ENCODE measurements at regions not wholly inside any gene's neighbourhood (a gene's known extent, or its start where the extent isn't known, plus 50 kb on each side); places are given as distances from the start of the nearest gene placed in this dataset.

- Histone ChIP-seq H3K4me1 (ENCODE audit: control insufficient read depth in 2 of 2, insufficient read depth in 2 of 2, low read length in 2 of 2) (no peaks in the 10 kb centered on the region), H3K36me3 (ENCODE audit: control insufficient read depth in 2 of 2, insufficient read depth in 2 of 2, low read length in 1 of 2) (no peaks in the 10 kb centered on the region), H3K27me3 (ENCODE audit: control insufficient read depth in 2 of 2, insufficient read depth in 1 of 2, low read length in 1 of 2) (no peaks in the 10 kb centered on the region), H3K9me3 (ENCODE audit: control insufficient read depth in 2 of 2, insufficient read depth in 1 of 2, low read length in 1 of 2) (no peaks in the 10 kb centered on the region), H3K4me3 (ENCODE audit: low read length in 2 of 2) (no peak overlapping the region), H3K27ac (ENCODE audit: low read depth in 1 of 2, low read length in 1 of 2) (no peak overlapping the region)
- 87% methylated on average over 2 of the region's 2 CpGs for WGBS
- no peak for DNase-seq (ENCODE audit: low read depth in 6 of 9, low spot score in 9 of 9)
Measured at GRCh38 chr18:41126541-41127235, 828.3 kb upstream of the PIK3C3 start.

DNA sequence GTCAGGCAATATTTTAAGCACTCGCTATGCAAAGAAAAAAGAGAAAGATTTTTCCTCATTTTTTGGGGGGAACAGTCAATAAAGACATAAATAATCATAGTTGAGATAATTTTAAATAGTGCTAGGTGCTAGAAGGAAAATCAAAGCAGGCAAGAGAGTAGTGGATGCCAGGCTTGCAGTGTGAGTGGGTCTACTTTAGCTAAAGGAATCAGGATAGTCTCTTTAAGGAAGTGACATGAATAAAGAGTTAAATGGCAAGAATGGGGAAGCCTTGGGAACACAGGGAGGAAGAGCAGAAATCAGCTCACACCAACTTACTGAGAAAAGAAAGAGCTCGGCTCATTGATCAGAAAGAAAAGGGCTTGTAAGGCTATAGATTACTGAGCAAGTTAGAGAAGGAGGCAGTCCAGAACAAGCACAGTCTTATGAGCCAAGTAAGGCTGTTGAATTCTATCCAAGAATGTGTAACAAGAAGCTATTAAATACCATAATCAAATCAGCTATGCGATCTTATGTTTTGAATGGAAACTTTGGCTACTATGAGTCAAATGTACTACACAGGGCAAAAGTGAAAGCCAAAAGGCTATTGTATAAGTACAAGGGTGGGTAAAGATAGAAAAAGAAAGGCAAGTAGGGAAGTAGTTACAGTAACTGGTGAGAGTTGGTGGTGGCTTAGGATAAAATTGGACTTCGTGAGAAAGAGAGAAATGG, 833.8 kb upstream of the PIK3C3 start:
- DNase-seq (ENCODE audit: low read depth in 6 of 9, low spot score in 9 of 9), result no peak
- no peaks in the 10 kb centered on the region for H3K36me3 ChIP-seq (ENCODE audit: control insufficient read depth in 2 of 2, insufficient read depth in 2 of 2, low read length in 1 of 2)
- WGBS, result 93% methylated on average over 4 of the region's 4 CpGs
- no peaks in the 10 kb centered on the region for H3K4me1 ChIP-seq (ENCODE audit: control insufficient read depth in 2 of 2, insufficient read depth in 2 of 2, low read length in 2 of 2)
- no peaks in the 10 kb centered on the region for H3K27me3 ChIP-seq (ENCODE audit: control insufficient read depth in 2 of 2, insufficient read depth in 1 of 2, low read length in 1 of 2)
- H3K4me3 ChIP-seq (ENCODE audit: low read length in 2 of 2), result no peak overlapping the region
- H3K27ac ChIP-seq (ENCODE audit: low read depth in 1 of 2, low read length in 1 of 2), result no peak overlapping the region
- no peaks in the 10 kb centered on the region for H3K9me3 ChIP-seq (ENCODE audit: control insufficient read depth in 2 of 2, insufficient read depth in 1 of 2, low read length in 1 of 2)

GRCh38 chr18:41119031-41119430, 836.0 kb upstream of the PIK3C3 start:
- H3K27me3 ChIP-seq (ENCODE audit: control insufficient read depth in 2 of 2, insufficient read depth in 1 of 2, low read length in 1 of 2), result no peaks in the 10 kb centered on the region
- H3K27ac ChIP-seq (ENCODE audit: low read depth in 1 of 2, low read length in 1 of 2), result no peak overlapping the region
- no peaks in the 10 kb centered on the region for H3K36me3 ChIP-seq (ENCODE audit: control insufficient read depth in 2 of 2, insufficient read depth in 2 of 2, low read length in 1 of 2)
- H3K9me3 ChIP-seq (ENCODE audit: control insufficient read depth in 2 of 2, insufficient read depth in 1 of 2, low read length in 1 of 2), result no peaks in the 10 kb centered on the region
- DNase-seq (ENCODE audit: low read depth in 6 of 9, low spot score in 9 of 9), result no peak
- WGBS, result 86% methylated on average over 3 of the region's 3 CpGs
- no peaks in the 10 kb centered on the region for H3K4me1 ChIP-seq (ENCODE audit: control insufficient read depth in 2 of 2, insufficient read depth in 2 of 2, low read length in 2 of 2)
- no peak overlapping the region for H3K4me3 ChIP-seq (ENCODE audit: low read length in 2 of 2)

- Histone ChIP-seq H3K27ac (ENCODE audit: low read depth in 1 of 2, low read length in 1 of 2) (no peak overlapping the region), H3K4me1 (ENCODE audit: control insufficient read depth in 2 of 2, insufficient read depth in 2 of 2, low read length in 2 of 2) (no peaks in the 10 kb centered on the region), H3K27me3 (ENCODE audit: control insufficient read depth in 2 of 2, insufficient read depth in 1 of 2, low read length in 1 of 2) (no peaks in the 10 kb centered on the region), H3K9me3 (ENCODE audit: control insufficient read depth in 2 of 2, insufficient read depth in 1 of 2, low read length in 1 of 2) (peaks cover 0 to 6% of the 10 kb centered on the region in 2 donors), H3K36me3 (ENCODE audit: control insufficient read depth in 2 of 2, insufficient read depth in 2 of 2, low read length in 1 of 2) (no peaks in the 10 kb centered on the region), H3K4me3 (ENCODE audit: low read length in 2 of 2) (no peak overlapping the region)
- WGBS, result 84% methylated on average over 2 of the region's 2 CpGs
- no peak for DNase-seq (ENCODE audit: low read depth in 6 of 9, low spot score in 9 of 9)
Measured at GRCh38 chr18:41113885-41114482, 841.0 kb upstream of the PIK3C3 start.

- H3K9me3 ChIP-seq (ENCODE audit: control insufficient read depth in 2 of 2, insufficient read depth in 1 of 2, low read length in 1 of 2), result no peaks in the 10 kb centered on the region
- no peaks in the 10 kb centered on the region for H3K4me1 ChIP-seq (ENCODE audit: control insufficient read depth in 2 of 2, insufficient read depth in 2 of 2, low read length in 2 of 2)
- no peak overlapping the region for H3K4me3 ChIP-seq (ENCODE audit: low read length in 2 of 2)
- no peak overlapping the region for H3K27ac ChIP-seq (ENCODE audit: low read depth in 1 of 2, low read length in 1 of 2)
- no peak for DNase-seq (ENCODE audit: low read depth in 6 of 9, low spot score in 9 of 9)
- H3K27me3 ChIP-seq (ENCODE audit: control insufficient read depth in 2 of 2, insufficient read depth in 1 of 2, low read length in 1 of 2), result no peaks in the 10 kb centered on the region
- no peaks in the 10 kb centered on the region for H3K36me3 ChIP-seq (ENCODE audit: control insufficient read depth in 2 of 2, insufficient read depth in 2 of 2, low read length in 1 of 2)
Measured at GRCh38 chr18:41099451-41099850, 855.6 kb upstream of the PIK3C3 start.

- Histone ChIP-seq H3K4me1 (ENCODE audit: control insufficient read depth in 2 of 2, insufficient read depth in 2 of 2, low read length in 2 of 2) (no peaks in the 10 kb centered on the region), H3K27ac (ENCODE audit: low read depth in 1 of 2, low read length in 1 of 2) (no peak overlapping the region), H3K9me3 (ENCODE audit: control insufficient read depth in 2 of 2, insufficient read depth in 1 of 2, low read length in 1 of 2) (no peaks in the 10 kb centered on the region), H3K36me3 (ENCODE audit: control insufficient read depth in 2 of 2, insufficient read depth in 2 of 2, low read length in 1 of 2) (no peaks in the 10 kb centered on the region), H3K27me3 (ENCODE audit: control insufficient read depth in 2 of 2, insufficient read depth in 1 of 2, low read length in 1 of 2) (no peaks in the 10 kb centered on the region), H3K4me3 (ENCODE audit: low read length in 2 of 2) (no peak overlapping the region)
- WGBS, result 41% methylated on average over 5 of the region's 5 CpGs
- DNase-seq (ENCODE audit: low read depth in 6 of 9, low spot score in 9 of 9), result no peak
Measured at GRCh38 chr18:41096504-41096903, 858.5 kb upstream of the PIK3C3 start.

DNA sequence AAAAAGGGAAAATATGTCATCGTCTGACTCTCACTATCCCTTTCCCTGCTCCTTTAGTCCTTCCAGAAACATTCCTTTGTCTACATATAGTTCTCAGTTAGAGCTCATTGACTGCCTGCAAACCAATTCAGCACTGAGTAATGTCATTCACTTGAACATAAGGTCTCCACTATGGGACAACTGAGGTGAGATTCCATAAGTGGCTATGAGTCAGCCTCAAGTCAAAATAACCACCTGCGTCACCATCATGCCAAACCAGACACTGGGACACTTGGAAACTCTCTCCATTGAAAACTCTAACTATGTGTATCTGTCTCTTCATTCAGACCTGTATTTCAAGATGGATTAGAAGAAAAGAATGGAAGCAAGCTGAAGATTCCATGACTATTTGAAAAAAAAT, 878.0 kb upstream of the PIK3C3 start:
- Histone ChIP-seq H3K27me3 (ENCODE audit: control insufficient read depth in 2 of 2, insufficient read depth in 1 of 2, low read length in 1 of 2) (no peaks in the 10 kb centered on the region), H3K27ac (ENCODE audit: low read depth in 1 of 2, low read length in 1 of 2) (no peak overlapping the region), H3K9me3 (ENCODE audit: control insufficient read depth in 2 of 2, insufficient read depth in 1 of 2, low read length in 1 of 2) (no peaks in the 10 kb centered on the region), H3K4me3 (ENCODE audit: low read length in 2 of 2) (no peak overlapping the region), H3K4me1 (ENCODE audit: control insufficient read depth in 2 of 2, insufficient read depth in 2 of 2, low read length in 2 of 2) (no peaks in the 10 kb centered on the region), H3K36me3 (ENCODE audit: control insufficient read depth in 2 of 2, insufficient read depth in 2 of 2, low read length in 1 of 2) (no peaks in the 10 kb centered on the region)
- 97% methylated on average over 2 of the region's 2 CpGs for WGBS
- no peak for DNase-seq (ENCODE audit: low read depth in 6 of 9, low spot score in 9 of 9)

DNA sequence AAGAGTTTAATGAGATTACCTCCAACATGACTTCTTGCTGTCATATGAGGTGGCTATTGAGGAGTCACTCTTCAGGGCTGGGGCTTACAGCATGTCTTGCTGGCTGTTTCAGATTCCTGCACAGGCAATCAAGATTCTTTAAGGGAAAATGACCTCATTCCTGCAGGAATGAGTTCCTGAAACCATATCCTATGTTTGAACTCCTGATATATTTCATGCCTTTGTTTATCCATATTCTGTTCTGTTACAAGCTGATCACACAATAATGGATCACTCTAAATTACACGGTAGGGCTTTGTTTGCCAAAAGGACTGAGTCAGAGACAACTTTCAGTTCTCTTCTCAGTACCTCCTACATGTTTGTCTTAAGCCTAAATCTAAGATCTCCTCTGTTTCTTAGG, 879.8 kb upstream of the PIK3C3 start:
- no peak overlapping the region for H3K27ac ChIP-seq (ENCODE audit: low read depth in 1 of 2, low read length in 1 of 2)
- no peaks in the 10 kb centered on the region for H3K4me1 ChIP-seq (ENCODE audit: control insufficient read depth in 2 of 2, insufficient read depth in 2 of 2, low read length in 2 of 2)
- H3K36me3 ChIP-seq (ENCODE audit: control insufficient read depth in 2 of 2, insufficient read depth in 2 of 2, low read length in 1 of 2), result no peaks in the 10 kb centered on the region
- no peak for DNase-seq (ENCODE audit: low read depth in 6 of 9, low spot score in 9 of 9)
- H3K27me3 ChIP-seq (ENCODE audit: control insufficient read depth in 2 of 2, insufficient read depth in 1 of 2, low read length in 1 of 2), result no peaks in the 10 kb centered on the region
- H3K9me3 ChIP-seq (ENCODE audit: control insufficient read depth in 2 of 2, insufficient read depth in 1 of 2, low read length in 1 of 2), result no peaks in the 10 kb centered on the region
- WGBS, result 92% methylated on average over 1 of the region's 1 CpG
- no peak overlapping the region for H3K4me3 ChIP-seq (ENCODE audit: low read length in 2 of 2)

DNA sequence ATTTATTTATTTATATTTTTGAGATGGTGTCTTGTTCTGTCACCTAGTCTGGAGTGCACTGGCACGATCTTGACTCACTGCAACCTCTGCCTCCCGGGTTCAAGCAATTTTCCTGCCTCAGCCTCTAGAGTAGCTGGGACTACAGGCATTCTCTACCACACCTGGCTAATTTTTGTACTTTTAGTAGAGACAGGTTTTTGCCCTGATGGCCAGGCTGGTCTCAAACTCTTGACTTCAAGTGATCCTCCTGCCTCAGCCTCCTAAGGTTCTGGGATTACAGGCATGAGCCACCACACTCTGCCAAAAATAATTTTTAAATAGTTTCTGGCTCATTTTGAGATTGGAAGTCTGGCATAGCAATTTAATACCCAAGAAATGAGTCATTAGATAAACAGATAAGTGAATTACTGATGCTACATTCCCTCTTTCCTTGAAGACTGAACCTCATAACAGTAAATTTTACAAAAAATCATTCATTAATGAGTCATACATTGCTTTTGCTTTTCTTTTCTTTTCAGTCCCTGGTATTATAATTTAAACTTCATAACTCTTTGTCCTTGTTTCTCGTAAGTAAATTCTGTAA, 881.6 kb upstream of the PIK3C3 start:
- H3K36me3 ChIP-seq (ENCODE audit: control insufficient read depth in 2 of 2, insufficient read depth in 2 of 2, low read length in 1 of 2), result no peaks in the 10 kb centered on the region

More for the DNA sequence above, 881.6 kb upstream of the PIK3C3 start:
- Histone ChIP-seq H3K9me3 (ENCODE audit: control insufficient read depth in 2 of 2, insufficient read depth in 1 of 2, low read length in 1 of 2) (no peaks in the 10 kb centered on the region), H3K27me3 (ENCODE audit: control insufficient read depth in 2 of 2, insufficient read depth in 1 of 2, low read length in 1 of 2) (no peaks in the 10 kb centered on the region), H3K4me1 (ENCODE audit: control insufficient read depth in 2 of 2, insufficient read depth in 2 of 2, low read length in 2 of 2) (no peaks in the 10 kb centered on the region), H3K27ac (ENCODE audit: low read depth in 1 of 2, low read length in 1 of 2) (no peak overlapping the region), H3K4me3 (ENCODE audit: low read length in 2 of 2) (no peak overlapping the region)
- WGBS, result 88% methylated on average over 3 of the region's 3 CpGs
- no peak for DNase-seq (ENCODE audit: low read depth in 6 of 9, low spot score in 9 of 9)

Measured in thymus (tissue), 11 donors.